WTC11 (cell line): ENCODE measurements at regions not wholly inside any gene's neighbourhood (a gene's known extent, or its start where the extent isn't known, plus 50 kb on each side); places are given as distances from the start of the nearest gene placed in this dataset.

Source experiments
- ATAC-seq: fragments of 200-7000 bp; cut with Tn5 transposase; 2 replicates; pipeline ENCODE4 v1.10.0; 2021; ENCODE audit warnings: mild to moderate bottlenecking, moderate library complexity
- CTCF ChIA-PET: fragments of 300-600 bp; sonication (Branson Sonifier 250); formaldehyde crosslinking; loops from one replicate; lab custom pipeline; 2021; ENCODE audit warnings: antibody characterized with exemption; lab: Charles Lee
- POLR2A ChIA-PET: fragments of 350-600 bp; sonication (Branson Sonifier 250); formaldehyde crosslinking; loops from one replicate; lab custom pipeline; 2021; ENCODE audit warnings: antibody characterized with exemption; lab: Charles Lee
- DNase-seq: peaks from one replicate; pipeline ENCODE4 v3.0.0; 2021; ENCODE audit warnings: low spot score
- H3K27ac Mint-ChIP-seq: 2 replicates; pipeline ENCODE4 v1.8.0; 2021; ENCODE audit warnings: mixed read lengths
- H3K27me3 Mint-ChIP-seq: 2 replicates; pipeline ENCODE4 v1.8.0; 2021; ENCODE audit warnings: low read depth, mild to moderate bottlenecking, moderate library complexity, mixed read lengths
- H3K36me3 Mint-ChIP-seq: 2 replicates; pipeline ENCODE4 v1.8.0; 2021; ENCODE audit warnings: mixed read lengths
- H3K4me1 Mint-ChIP-seq: 2 replicates; pipeline ENCODE4 v1.8.0; 2022; ENCODE audit warnings: mixed read lengths
- H3K4me3 Mint-ChIP-seq: 2 replicates; pipeline ENCODE4 v1.8.0; 2021; ENCODE audit warnings: mild to moderate bottlenecking, moderate library complexity, mixed read lengths
- H3K9me3 Mint-ChIP-seq: 2 replicates; pipeline ENCODE4 v1.8.0; 2021; ENCODE audit warnings: mixed read lengths
- AFF4 ChIP-seq: sonication (generic); formaldehyde crosslinking; IDR thresholded peaks from 2 replicates; pipeline ENCODE4 v1.8.1; 2023; ENCODE audit warnings: mild to moderate bottlenecking, missing genetic modification reagents, borderline replicate concordance
- ATF2 ChIP-seq: sonication (generic); formaldehyde crosslinking; IDR thresholded peaks from 2 replicates; pipeline ENCODE4 v1.8.1; 2022; ENCODE audit warnings: low read depth, missing genetic modification reagents, borderline replicate concordance
- ATF3 ChIP-seq: sonication (generic); formaldehyde crosslinking; conservative IDR thresholded peaks from 2 replicates; pipeline ENCODE4 v1.8.1; 2022; ENCODE audit warnings: mild to moderate bottlenecking, missing genetic modification reagents
- E2F4 ChIP-seq: sonication (generic); formaldehyde crosslinking; IDR thresholded peaks from 2 replicates; pipeline ENCODE4 v1.8.1; 2022; ENCODE audit warnings: low read depth, mild to moderate bottlenecking, moderate library complexity, missing genetic modification reagents, borderline replicate concordance
- ELF4 ChIP-seq: sonication (generic); formaldehyde crosslinking; IDR thresholded peaks from 2 replicates; pipeline ENCODE4 v1.8.1; 2022; ENCODE audit warnings: low read depth, mild to moderate bottlenecking, moderate library complexity, missing genetic modification reagents
- FOXK1 ChIP-seq: sonication (generic); formaldehyde crosslinking; IDR thresholded peaks from 2 replicates; pipeline ENCODE4 v1.8.0; 2022; ENCODE audit warnings: mild to moderate bottlenecking, moderate library complexity, missing genetic modification reagents
- GTF2I ChIP-seq: fragments of 250-450 bp; sonication (Bioruptor Pico); conservative IDR thresholded peaks from 2 replicates; pipeline ENCODE4 v1.4.0; 2021; ENCODE audit warnings: mild to moderate bottlenecking
- JAZF1 ChIP-seq: fragments of 250-450 bp; sonication (Bioruptor Pico); IDR thresholded peaks from 2 replicates; pipeline ENCODE4 v1.9.0; 2021; ENCODE audit warnings: moderate library complexity, mild to moderate bottlenecking, inconsistent platforms
- MLX ChIP-seq: sonication (generic); formaldehyde crosslinking; IDR thresholded peaks from 2 replicates; pipeline ENCODE4 v1.8.1; 2023; ENCODE audit warnings: mild to moderate bottlenecking, missing genetic modification reagents, moderate library complexity
- OVOL2 ChIP-seq: fragments of 250-450 bp; sonication (Bioruptor Pico); IDR thresholded peaks from 2 replicates; pipeline ENCODE4 v1.9.0; 2021; ENCODE audit warnings: mild to moderate bottlenecking, borderline replicate concordance
- SP1 ChIP-seq: sonication (generic); formaldehyde crosslinking; conservative IDR thresholded peaks from 2 replicates; pipeline ENCODE4 v1.8.1; 2022; ENCODE audit warnings: missing genetic modification reagents
- TP53 ChIP-seq: sonication (generic); formaldehyde crosslinking; IDR thresholded peaks from 2 replicates; pipeline ENCODE4 v1.8.1; 2023; ENCODE audit warnings: mild to moderate bottlenecking, missing genetic modification reagents
- USF1 ChIP-seq: sonication (generic); formaldehyde crosslinking; IDR thresholded peaks from 2 replicates; pipeline ENCODE4 v1.8.0; 2022; ENCODE audit warnings: mild to moderate bottlenecking, missing genetic modification reagents
- ZBTB21 ChIP-seq: sonication (generic); formaldehyde crosslinking; IDR thresholded peaks from 2 replicates; pipeline ENCODE4 v1.8.1; 2023; ENCODE audit warnings: mild to moderate bottlenecking, missing genetic modification reagents, borderline replicate concordance
- ZNF263 ChIP-seq: sonication (generic); formaldehyde crosslinking; IDR thresholded peaks from 2 replicates; pipeline ENCODE4 v1.8.1; 2022; ENCODE audit warnings: low read depth, mild to moderate bottlenecking, moderate library complexity, missing genetic modification reagents
- ZSCAN18 ChIP-seq: fragments of 250-450 bp; sonication (Bioruptor Pico); IDR thresholded peaks from 2 replicates; pipeline ENCODE4 v2.1.2; 2022; ENCODE audit warnings: mild to moderate bottlenecking, moderate library complexity

GRCh38 chr11:92376680-92377079 is 152.1 kb downstream of the FAT3 start (continued):
- TF ChIP-seq ATF3 (no peak), GTF2I (CRISPR knock-in tag) (no peak)

GRCh38 chr11:92380882-92381281 is 156.3 kb downstream of the FAT3 start:
- Mint-ChIP-seq H3K27me3 (no peaks in the 10 kb centered on the region), H3K27ac (no peak overlapping the region), H3K36me3 (no peaks in the 10 kb centered on the region), H3K4me3 (no peak overlapping the region), H3K9me3 (no peaks in the 10 kb centered on the region), H3K4me1 (peaks cover 33% of the 10 kb centered on the region)
- ATAC-seq (no peak), DNase-seq (no peak)
- TF ChIP-seq ZSCAN18 (CRISPR knock-in tag) (no peak), OVOL2 (CRISPR knock-in tag) (no peak), FOXK1 (CRISPR knock-in tag) (no peak), SP1 (CRISPR knock-in tag) (no peak), MLX (no peak), ELF4 (no peak), AFF4 (CRISPR knock-in tag) (no peak), E2F4 (CRISPR knock-in tag) (no peak), ZBTB21 (CRISPR knock-in tag) (no peak), ATF2 (CRISPR knock-in tag) (no peak), USF1 (CRISPR knock-in tag) (no peak), GTF2I (CRISPR knock-in tag) (no peak)
- ChIA-PET CTCF (no interaction called here), POLR2A (no interaction called here)

GRCh38 chr11:92382311-92382710 is 157.7 kb downstream of the FAT3 start:
- no peaks in the 10 kb centered on the region for H3K36me3 Mint-ChIP-seq
- no peak overlapping the region for H3K4me3 Mint-ChIP-seq
- ChIA-PET CTCF (interaction anchor here (0.6 kb wide), 2 partner anchors 154 to 168 kb away, joined by 3 read pairs; no protein-coding TSS in a partner anchor), POLR2A (no interaction called here)
- peaks cover 34% of the 10 kb centered on the region for H3K4me1 Mint-ChIP-seq
- H3K9me3 Mint-ChIP-seq: no peaks in the 10 kb centered on the region
- DNase-seq (no peak), ATAC-seq (peak; percentile 55; the same call in 1 of the 2 replicates)
- TF ChIP-seq TP53 (CRISPR knock-in tag) (no peak), JAZF1 (CRISPR knock-in tag) (no peak), ZNF263 (CRISPR knock-in tag) (no peak)
- no peaks in the 10 kb centered on the region for H3K27me3 Mint-ChIP-seq
- no peak overlapping the region for H3K27ac Mint-ChIP-seq
